HEK293 (cell line): ENCODE measurements at regions not wholly inside any gene's neighbourhood (a gene's known extent, or its start where the extent isn't known, plus 50 kb on each side); places are given as distances from the start of the nearest gene placed in this dataset.

Experiments
- HOXC10 ChIP-seq: sonication (generic); formaldehyde crosslinking; IDR thresholded peaks from 2 replicates; pipeline ENCODE4 v1.8.1; 2023; ENCODE audit warnings: mild to moderate bottlenecking, missing genetic modification reagents
- OVOL3 ChIP-seq: fragments of 450-650 bp; formaldehyde crosslinking; IDR thresholded peaks from 2 replicates; pipeline ENCODE4 v1.5.1; 2016; ENCODE audit warnings: missing biosample characterization, missing genetic modification characterization
- TCF7L2 ChIP-seq: IDR thresholded peaks from 2 replicates; pipeline ENCODE4 v1.6.1; 2011; ENCODE audit warnings: low read depth, mild to moderate bottlenecking, inconsistent platforms, low read length, moderate library complexity, borderline replicate concordance
- ZFP69B ChIP-seq: fragments of 450-650 bp; formaldehyde crosslinking; IDR thresholded peaks from 2 replicates; pipeline ENCODE4 v1.5.1; 2016; ENCODE audit warnings: missing biosample characterization, missing genetic modification characterization
- ZNF24 ChIP-seq: fragments of 450-650 bp; formaldehyde crosslinking; IDR thresholded peaks from 2 replicates; pipeline ENCODE4 v1.5.1; 2016; ENCODE audit warnings: missing biosample characterization, missing genetic modification characterization
- ZNF274 ChIP-seq, 2 experiments: fragments of 200-500 bp in 1 of 2; fragments of 450-650 bp in 1 of 2; sonication (Bioruptor generic) in 1 of 2; formaldehyde crosslinking in 1 of 2; IDR thresholded peaks; 2 replicates each; pipeline versions ENCODE4 v1.5.1 to v1.6.1; 2014 to 2016; ENCODE audit warnings: borderline replicate concordance in 1 of 2, inconsistent platforms in 1 of 2, low read length in 1 of 2, missing biosample characterization in 1 of 2, missing genetic modification characterization in 1 of 2
- ZNF501 ChIP-seq: fragments of 450-650 bp; formaldehyde crosslinking; IDR thresholded peaks from 2 replicates; pipeline ENCODE4 v1.5.1; 2016; ENCODE audit warnings: missing biosample characterization, missing genetic modification characterization
- ZNF560 ChIP-seq: fragments of 450-650 bp; formaldehyde crosslinking; IDR thresholded peaks from 2 replicates; pipeline ENCODE4 v1.5.1; 2017; ENCODE audit warnings: missing biosample characterization, missing genetic modification characterization, borderline replicate concordance
- ZNF639 ChIP-seq: fragments of 450-650 bp; formaldehyde crosslinking; IDR thresholded peaks from 2 replicates; pipeline ENCODE4 v1.5.1; 2016; ENCODE audit warnings: missing biosample characterization, missing genetic modification characterization
- TF ChIP-seq, protein P1 (sequence below): fragments of 450-650 bp; formaldehyde crosslinking; IDR thresholded peaks from 2 replicates; pipeline ENCODE4 v1.5.1; 2016; ENCODE audit warnings: missing biosample characterization, missing genetic modification characterization
- TF ChIP-seq, protein P2 (sequence below): fragments of 450-650 bp; formaldehyde crosslinking; IDR thresholded peaks from 2 replicates; pipeline ENCODE4 v1.5.1; 2016; ENCODE audit warnings: missing biosample characterization, missing genetic modification characterization

DNA sequence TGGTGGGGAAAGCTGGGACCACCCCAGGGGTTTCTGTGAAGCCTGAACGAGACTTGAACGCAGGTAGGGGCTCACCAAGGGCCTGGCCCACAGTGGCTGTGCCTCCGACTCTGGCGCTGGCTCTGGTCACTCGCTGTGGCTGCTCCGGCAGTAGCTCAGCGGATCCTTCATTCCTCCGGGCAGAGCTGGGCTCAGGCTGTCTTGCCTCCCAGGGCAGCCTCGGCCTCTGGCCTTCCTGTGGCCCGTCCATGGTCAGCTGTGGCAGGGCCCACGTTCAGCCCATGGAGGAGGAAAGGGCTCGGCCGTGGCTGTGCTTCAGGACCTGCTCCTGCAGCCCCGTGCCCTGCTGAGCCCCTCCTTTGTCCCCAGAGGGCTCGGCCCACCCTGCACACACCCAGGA, 162.9 kb upstream of the C1orf174 start:
- no peak for TF ChIP-seq ZNF24 (tag by site-specific recombination)
- TF ChIP-seq TCF7L2 = no peak
- TF ChIP-seq, protein P1, sequence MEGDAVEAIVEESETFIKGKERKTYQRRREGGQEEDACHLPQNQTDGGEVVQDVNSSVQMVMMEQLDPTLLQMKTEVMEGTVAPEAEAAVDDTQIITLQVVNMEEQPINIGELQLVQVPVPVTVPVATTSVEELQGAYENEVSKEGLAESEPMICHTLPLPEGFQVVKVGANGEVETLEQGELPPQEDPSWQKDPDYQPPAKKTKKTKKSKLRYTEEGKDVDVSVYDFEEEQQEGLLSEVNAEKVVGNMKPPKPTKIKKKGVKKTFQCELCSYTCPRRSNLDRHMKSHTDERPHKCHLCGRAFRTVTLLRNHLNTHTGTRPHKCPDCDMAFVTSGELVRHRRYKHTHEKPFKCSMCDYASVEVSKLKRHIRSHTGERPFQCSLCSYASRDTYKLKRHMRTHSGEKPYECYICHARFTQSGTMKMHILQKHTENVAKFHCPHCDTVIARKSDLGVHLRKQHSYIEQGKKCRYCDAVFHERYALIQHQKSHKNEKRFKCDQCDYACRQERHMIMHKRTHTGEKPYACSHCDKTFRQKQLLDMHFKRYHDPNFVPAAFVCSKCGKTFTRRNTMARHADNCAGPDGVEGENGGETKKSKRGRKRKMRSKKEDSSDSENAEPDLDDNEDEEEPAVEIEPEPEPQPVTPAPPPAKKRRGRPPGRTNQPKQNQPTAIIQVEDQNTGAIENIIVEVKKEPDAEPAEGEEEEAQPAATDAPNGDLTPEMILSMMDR (tag by site-specific recombination) = no peak
- no peak for TF ChIP-seq ZNF274 (IDR thresholded peaks at IDR 0.05; ENCODE audit: low read length)
- no peak for TF ChIP-seq ZNF274 (tag by site-specific recombination; IDR thresholded peaks at IDR 0.05; ENCODE audit: borderline replicate concordance)
- TF ChIP-seq, protein P2, sequence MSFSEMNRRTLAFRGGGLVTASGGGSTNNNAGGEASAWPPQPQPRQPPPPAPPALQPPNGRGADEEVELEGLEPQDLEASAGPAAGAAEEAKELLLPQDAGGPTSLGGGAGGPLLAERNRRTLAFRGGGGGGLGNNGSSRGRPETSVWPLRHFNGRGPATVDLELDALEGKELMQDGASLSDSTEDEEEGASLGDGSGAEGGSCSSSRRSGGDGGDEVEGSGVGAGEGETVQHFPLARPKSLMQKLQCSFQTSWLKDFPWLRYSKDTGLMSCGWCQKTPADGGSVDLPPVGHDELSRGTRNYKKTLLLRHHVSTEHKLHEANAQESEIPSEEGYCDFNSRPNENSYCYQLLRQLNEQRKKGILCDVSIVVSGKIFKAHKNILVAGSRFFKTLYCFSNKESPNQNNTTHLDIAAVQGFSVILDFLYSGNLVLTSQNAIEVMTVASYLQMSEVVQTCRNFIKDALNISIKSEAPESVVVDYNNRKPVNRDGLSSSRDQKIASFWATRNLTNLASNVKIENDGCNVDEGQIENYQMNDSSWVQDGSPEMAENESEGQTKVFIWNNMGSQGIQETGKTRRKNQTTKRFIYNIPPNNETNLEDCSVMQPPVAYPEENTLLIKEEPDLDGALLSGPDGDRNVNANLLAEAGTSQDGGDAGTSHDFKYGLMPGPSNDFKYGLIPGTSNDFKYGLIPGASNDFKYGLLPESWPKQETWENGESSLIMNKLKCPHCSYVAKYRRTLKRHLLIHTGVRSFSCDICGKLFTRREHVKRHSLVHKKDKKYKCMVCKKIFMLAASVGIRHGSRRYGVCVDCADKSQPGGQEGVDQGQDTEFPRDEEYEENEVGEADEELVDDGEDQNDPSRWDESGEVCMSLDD (tag by site-specific recombination) = no peak
- no peak for TF ChIP-seq ZNF501 (tag by site-specific recombination)
- TF ChIP-seq ZNF560 (tag by site-specific recombination) = no peak
- TF ChIP-seq ZFP69B (tag by site-specific recombination) = no peak
- no peak for TF ChIP-seq OVOL3 (tag by site-specific recombination)
- TF ChIP-seq HOXC10 (CRISPR knock-in tag) = no peak
- TF ChIP-seq ZNF639 (tag by site-specific recombination) = no peak
